Neural cell (in vitro differentiated cells): ENCODE measurements at regions not wholly inside any gene's neighbourhood (a gene's known extent, or its start where the extent isn't known, plus 50 kb on each side); places are given as distances from the start of the nearest gene placed in this dataset.

Experiments
- H2AFZ ChIP-seq: fragments of 200-600, 300-800 bp; sonication (generic), shearing (Covaris generic); 2 replicates; pipeline ENCODE4 v1.6.0; 2014; ENCODE audit warnings: low read depth, mild to moderate bottlenecking, antibody characterized with exemption, low read length, moderate library complexity
- H3F3A ChIP-seq: fragments of 200-600 bp; shearing (Covaris generic); 2 replicates; pipeline ENCODE4 v1.6.1; 2016; ENCODE audit warnings: mild to moderate bottlenecking, moderate library complexity, mixed read lengths, antibody characterized with exemption, low read length; ENCODE audit not compliant: insufficient read depth, poor library complexity, severe bottlenecking
- H3K27ac ChIP-seq: fragments of 200-600, 300-800 bp; sonication (generic), shearing (Covaris generic); 2 replicates; pipeline ENCODE4 v1.5.1; 2014; ENCODE audit warnings: mild to moderate bottlenecking, low read length, moderate library complexity
- H3K27me3 ChIP-seq: fragments of 300-800, 200-600 bp; sonication (generic), shearing (Covaris generic); 2 replicates; pipeline ENCODE4 v1.6.0; 2014; ENCODE audit warnings: mild to moderate bottlenecking, low read depth, low read length, moderate library complexity; ENCODE audit not compliant: insufficient read depth
- H3K36me3 ChIP-seq: fragments of 300-800, 200-600 bp; sonication (generic), shearing (Covaris generic); 2 replicates; pipeline ENCODE4 v1.5.1; 2014; ENCODE audit warnings: mild to moderate bottlenecking, antibody characterized with exemption, low read length, moderate library complexity; ENCODE audit not compliant: insufficient read depth
- H3K4me2 ChIP-seq: fragments of 300-800, 200-600 bp; sonication (generic), shearing (Covaris generic); 2 replicates; pipeline ENCODE4 v1.6.0; 2014; ENCODE audit warnings: mild to moderate bottlenecking, low read length
- H3K4me3 ChIP-seq: fragments of 300-800, 200-600 bp; sonication (generic), shearing (Covaris generic); 2 replicates; pipeline ENCODE4 v1.5.1; 2014; ENCODE audit warnings: mild to moderate bottlenecking, low read length, moderate library complexity
- H3K79me2 ChIP-seq: fragments of 200-600 bp; shearing (Covaris generic); replicated peaks from 2 replicates; pipeline ENCODE4 v1.6.0; 2014; ENCODE audit warnings: mild to moderate bottlenecking, low read length, moderate library complexity; ENCODE audit not compliant: insufficient read depth
- H3K9ac ChIP-seq: fragments of 300-800, 200-600 bp; sonication (generic), shearing (Covaris generic); 2 replicates; pipeline ENCODE4 v1.6.1; 2016; ENCODE audit warnings: mild to moderate bottlenecking, low read length, mixed read lengths
- H3K9me2 ChIP-seq: fragments of 200-600 bp; shearing (Covaris generic); 2 replicates; pipeline ENCODE4 v1.6.1; 2016; ENCODE audit warnings: mild to moderate bottlenecking, low read length, mixed read lengths; ENCODE audit not compliant: insufficient read depth
- H3K9me3 ChIP-seq: fragments of 200-600, 300-800 bp; sonication (generic), shearing (Covaris generic); 2 replicates; pipeline ENCODE4 v1.6.1; 2016; ENCODE audit warnings: mild to moderate bottlenecking, mixed run types, low read length, moderate library complexity, mixed read lengths
- H4K20me1 ChIP-seq: fragments of 200-600 bp; shearing (Covaris generic); 2 replicates; pipeline ENCODE4 v1.6.1; 2016; ENCODE audit warnings: mild to moderate bottlenecking, mixed run types; ENCODE audit not compliant: insufficient read depth
- EP300 ChIP-seq: fragments of 450-650 bp; conservative IDR thresholded peaks from 2 replicates; pipeline ENCODE4 v1.6.1; 2014; ENCODE audit warnings: antibody characterized with exemption, mild to moderate bottlenecking, moderate library complexity; ENCODE audit not compliant: poor library complexity, severe bottlenecking
- EZH2 ChIP-seq: fragments of 200-600, 300-800 bp; shearing (Covaris generic), sonication (generic); IDR thresholded peaks from 2 replicates; pipeline ENCODE4 v1.6.1; 2014; ENCODE audit warnings: antibody characterized with exemption, low read length, borderline replicate concordance, mild to moderate bottlenecking; ENCODE audit not compliant: insufficient read depth, poor library complexity, severe bottlenecking
- MXI1 ChIP-seq: fragments of 450-650 bp; conservative IDR thresholded peaks from 2 replicates; pipeline ENCODE4 v1.6.1; 2014; ENCODE audit warnings: antibody characterized with exemption, mild to moderate bottlenecking; ENCODE audit not compliant: poor library complexity, severe bottlenecking
- POLR2AphosphoS5 ChIP-seq: IDR thresholded peaks from 2 replicates; pipeline ENCODE4 v1.6.1; 2012
- RAD21 ChIP-seq: fragments of 450-650 bp; conservative IDR thresholded peaks from 2 replicates; pipeline ENCODE4 v1.6.1; 2014; ENCODE audit warnings: antibody characterized with exemption, mild to moderate bottlenecking, moderate library complexity
- SMC3 ChIP-seq: fragments of 450-650 bp; conservative IDR thresholded peaks from 2 replicates; pipeline ENCODE4 v1.6.1; 2014; ENCODE audit warnings: antibody characterized with exemption, mild to moderate bottlenecking, moderate library complexity; ENCODE audit not compliant: poor library complexity
- TAF1 ChIP-seq: IDR thresholded peaks from 2 replicates; pipeline ENCODE4 v1.6.1; 2012; ENCODE audit warnings: low read depth
- TF ChIP-seq, protein P1 (sequence below): fragments of 450-650 bp; IDR thresholded peaks from 2 replicates; pipeline ENCODE4 v1.5.1; 2014; ENCODE audit warnings: antibody characterized with exemption, mild to moderate bottlenecking, moderate library complexity; ENCODE audit not compliant: poor library complexity, severe bottlenecking
- TF ChIP-seq, protein P2 (sequence below): IDR thresholded peaks from 2 replicates; pipeline ENCODE4 v1.6.1; 2012; ENCODE audit warnings: borderline replicate concordance

DNA sequence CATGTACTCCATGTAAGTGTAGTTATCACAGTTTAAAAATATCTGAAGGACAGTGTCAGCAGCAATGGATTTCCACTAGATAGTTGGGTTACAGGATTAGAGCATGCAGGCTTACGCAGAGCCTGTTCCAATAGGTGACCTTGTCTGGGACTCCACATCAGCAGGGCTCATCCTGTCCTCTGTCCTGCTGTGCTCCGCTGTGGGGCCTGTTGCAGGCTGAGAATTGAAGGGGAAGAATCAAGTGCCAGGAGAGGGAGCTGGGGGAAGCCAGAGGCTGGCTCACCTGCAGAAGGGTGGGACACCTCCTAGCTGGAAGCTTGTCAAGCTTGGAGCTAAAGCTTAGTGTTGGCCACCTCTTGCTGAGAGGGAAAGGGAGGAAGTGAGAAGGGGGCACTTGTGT is 62.8 kb downstream of the XCL2 start:
- no peaks in the 10 kb centered on the region for H3K36me3 ChIP-seq
- no peaks in the 10 kb centered on the region for H3K9me3 ChIP-seq
- H3K27ac ChIP-seq: no peak overlapping the region
- H3F3A ChIP-seq: no peaks in the 10 kb centered on the region
- H3K4me2 ChIP-seq: no peak overlapping the region
- no peak overlapping the region for H3K9ac ChIP-seq
- H3K79me2 ChIP-seq: no peaks in the 10 kb centered on the region
- H2AFZ ChIP-seq: no peak overlapping the region
- no peak overlapping the region for H3K4me3 ChIP-seq
- no peak for TF ChIP-seq RAD21
- no peak for TF ChIP-seq TAF1
- TF ChIP-seq MXI1: no peak
- no peak for TF ChIP-seq POLR2AphosphoS5
- TF ChIP-seq, protein P1, sequence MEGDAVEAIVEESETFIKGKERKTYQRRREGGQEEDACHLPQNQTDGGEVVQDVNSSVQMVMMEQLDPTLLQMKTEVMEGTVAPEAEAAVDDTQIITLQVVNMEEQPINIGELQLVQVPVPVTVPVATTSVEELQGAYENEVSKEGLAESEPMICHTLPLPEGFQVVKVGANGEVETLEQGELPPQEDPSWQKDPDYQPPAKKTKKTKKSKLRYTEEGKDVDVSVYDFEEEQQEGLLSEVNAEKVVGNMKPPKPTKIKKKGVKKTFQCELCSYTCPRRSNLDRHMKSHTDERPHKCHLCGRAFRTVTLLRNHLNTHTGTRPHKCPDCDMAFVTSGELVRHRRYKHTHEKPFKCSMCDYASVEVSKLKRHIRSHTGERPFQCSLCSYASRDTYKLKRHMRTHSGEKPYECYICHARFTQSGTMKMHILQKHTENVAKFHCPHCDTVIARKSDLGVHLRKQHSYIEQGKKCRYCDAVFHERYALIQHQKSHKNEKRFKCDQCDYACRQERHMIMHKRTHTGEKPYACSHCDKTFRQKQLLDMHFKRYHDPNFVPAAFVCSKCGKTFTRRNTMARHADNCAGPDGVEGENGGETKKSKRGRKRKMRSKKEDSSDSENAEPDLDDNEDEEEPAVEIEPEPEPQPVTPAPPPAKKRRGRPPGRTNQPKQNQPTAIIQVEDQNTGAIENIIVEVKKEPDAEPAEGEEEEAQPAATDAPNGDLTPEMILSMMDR: no peak
- TF ChIP-seq EP300: no peak
- no peaks in the 10 kb centered on the region for H3K27me3 ChIP-seq
- no peaks in the 10 kb centered on the region for H4K20me1 ChIP-seq
- H3K9me2 ChIP-seq: no peaks in the 10 kb centered on the region

DNA sequence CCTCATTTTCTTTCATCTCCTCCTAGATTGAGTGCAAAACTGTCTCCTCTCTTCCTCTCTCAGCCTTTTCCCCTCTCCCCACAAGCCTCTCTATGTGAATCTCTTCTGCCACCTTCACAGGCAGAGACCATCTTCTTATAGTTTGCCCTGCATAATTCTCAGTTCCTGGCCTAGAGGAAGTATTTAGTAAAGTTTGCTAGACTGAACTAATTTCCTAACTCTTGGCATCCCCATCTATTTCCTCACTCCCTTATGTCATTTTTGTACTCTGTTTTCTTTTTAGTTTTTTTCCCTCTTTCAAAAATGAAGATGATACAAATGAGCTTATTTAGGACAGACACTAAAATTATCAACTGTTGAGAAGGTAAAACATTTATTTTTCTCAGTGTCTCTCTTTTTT is 66.0 kb downstream of the XCL2 start:
- no peak overlapping the region for H2AFZ ChIP-seq
- no peaks in the 10 kb centered on the region for H3K79me2 ChIP-seq
- H3K36me3 ChIP-seq: no peaks in the 10 kb centered on the region
- H3K9me2 ChIP-seq: no peaks in the 10 kb centered on the region
- no peak overlapping the region for H3K27ac ChIP-seq
- H3F3A ChIP-seq: no peaks in the 10 kb centered on the region
- TF ChIP-seq MXI1 (no peak), RAD21 (no peak), POLR2AphosphoS5 (no peak), EP300 (no peak), SMC3 (no peak), TAF1 (no peak), EZH2 (no peak)
- TF ChIP-seq, protein P1: no peak
- TF ChIP-seq, protein P2, sequence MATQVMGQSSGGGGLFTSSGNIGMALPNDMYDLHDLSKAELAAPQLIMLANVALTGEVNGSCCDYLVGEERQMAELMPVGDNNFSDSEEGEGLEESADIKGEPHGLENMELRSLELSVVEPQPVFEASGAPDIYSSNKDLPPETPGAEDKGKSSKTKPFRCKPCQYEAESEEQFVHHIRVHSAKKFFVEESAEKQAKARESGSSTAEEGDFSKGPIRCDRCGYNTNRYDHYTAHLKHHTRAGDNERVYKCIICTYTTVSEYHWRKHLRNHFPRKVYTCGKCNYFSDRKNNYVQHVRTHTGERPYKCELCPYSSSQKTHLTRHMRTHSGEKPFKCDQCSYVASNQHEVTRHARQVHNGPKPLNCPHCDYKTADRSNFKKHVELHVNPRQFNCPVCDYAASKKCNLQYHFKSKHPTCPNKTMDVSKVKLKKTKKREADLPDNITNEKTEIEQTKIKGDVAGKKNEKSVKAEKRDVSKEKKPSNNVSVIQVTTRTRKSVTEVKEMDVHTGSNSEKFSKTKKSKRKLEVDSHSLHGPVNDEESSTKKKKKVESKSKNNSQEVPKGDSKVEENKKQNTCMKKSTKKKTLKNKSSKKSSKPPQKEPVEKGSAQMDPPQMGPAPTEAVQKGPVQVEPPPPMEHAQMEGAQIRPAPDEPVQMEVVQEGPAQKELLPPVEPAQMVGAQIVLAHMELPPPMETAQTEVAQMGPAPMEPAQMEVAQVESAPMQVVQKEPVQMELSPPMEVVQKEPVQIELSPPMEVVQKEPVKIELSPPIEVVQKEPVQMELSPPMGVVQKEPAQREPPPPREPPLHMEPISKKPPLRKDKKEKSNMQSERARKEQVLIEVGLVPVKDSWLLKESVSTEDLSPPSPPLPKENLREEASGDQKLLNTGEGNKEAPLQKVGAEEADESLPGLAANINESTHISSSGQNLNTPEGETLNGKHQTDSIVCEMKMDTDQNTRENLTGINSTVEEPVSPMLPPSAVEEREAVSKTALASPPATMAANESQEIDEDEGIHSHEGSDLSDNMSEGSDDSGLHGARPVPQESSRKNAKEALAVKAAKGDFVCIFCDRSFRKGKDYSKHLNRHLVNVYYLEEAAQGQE: no peak
- no peaks in the 10 kb centered on the region for H4K20me1 ChIP-seq
- no peaks in the 10 kb centered on the region for H3K27me3 ChIP-seq
- peaks cover 3% of the 10 kb centered on the region for H3K9me3 ChIP-seq
- no peak overlapping the region for H3K4me3 ChIP-seq
- H3K9ac ChIP-seq: no peak overlapping the region
- no peak overlapping the region for H3K4me2 ChIP-seq
